ENCODE measurements at regions not wholly inside any gene's neighbourhood (a gene's known extent, or its start where the extent isn't known, plus 50 kb on each side); places are given as distances from the start of the nearest gene placed in this dataset.

- DNase-seq (ENCODE audit: low read depth) = no peak
Observed at GRCh38 chr2:180146114-180146513, 139.0 kb upstream of the CWC22 start.

- DNase-seq (ENCODE audit: low read depth) = no peak
Observed at GRCh38 chr2:180145163-180145562, 138.1 kb upstream of the CWC22 start.

GRCh38 chr2:180144338-180144813, 137.3 kb upstream of the CWC22 start:
- DNase-seq (ENCODE audit: low read depth) = no peak

GRCh38 chr2:180143633-180144337, 136.7 kb upstream of the CWC22 start:
- no peak for DNase-seq (ENCODE audit: low read depth)

GRCh38 chr2:180141600-180141999, 134.5 kb upstream of the CWC22 start:
- no peak for DNase-seq (ENCODE audit: low read depth)

GRCh38 chr2:180133736-180134135, 126.6 kb upstream of the CWC22 start:
- no peak for DNase-seq (ENCODE audit: low read depth)

GRCh38 chr2:180130403-180130802, 123.3 kb upstream of the CWC22 start:
- peak; percentile 56 for DNase-seq (ENCODE audit: low read depth)

GRCh38 chr2:180128861-180129260, 121.8 kb upstream of the CWC22 start:
- DNase-seq (ENCODE audit: low read depth) = no peak

- peak; percentile 92 for DNase-seq (ENCODE audit: low read depth)
Observed at GRCh38 chr2:180125245-180125962, 118.3 kb upstream of the CWC22 start.

GRCh38 chr2:180124273-180125139, 117.4 kb upstream of the CWC22 start:
- peak; percentile 65 for DNase-seq (ENCODE audit: low read depth)

GRCh38 chr2:180122874-180123273, 115.8 kb upstream of the CWC22 start:
- peak; percentile 61 for DNase-seq (ENCODE audit: low read depth)

GRCh38 chr2:180115675-180116074, 108.6 kb upstream of the CWC22 start:
- DNase-seq (ENCODE audit: low read depth) = peak; percentile 42

- DNase-seq (ENCODE audit: low read depth) = no peak
Observed at GRCh38 chr2:180115269-180115668, 108.2 kb upstream of the CWC22 start.

- DNase-seq (ENCODE audit: low read depth) = no peak
Observed at GRCh38 chr2:180111901-180112300, 104.8 kb upstream of the CWC22 start.

GRCh38 chr2:180110469-180110868, 103.4 kb upstream of the CWC22 start:
- DNase-seq (ENCODE audit: low read depth) = no peak

GRCh38 chr2:180101846-180102245, 94.7 kb upstream of the CWC22 start:
- DNase-seq (ENCODE audit: low read depth) = no peak

GRCh38 chr2:180099308-180099707, 92.2 kb upstream of the CWC22 start:
- no peak for DNase-seq (ENCODE audit: low read depth)

- DNase-seq (ENCODE audit: low read depth) = no peak
Observed at GRCh38 chr2:180085144-180085543, 78.0 kb upstream of the CWC22 start.

GRCh38 chr2:180077295-180077906, 70.3 kb upstream of the CWC22 start:
- DNase-seq (ENCODE audit: low read depth) = peak; percentile 22

GRCh38 chr2:180075870-180076269, 68.8 kb upstream of the CWC22 start:
- no peak for DNase-seq (ENCODE audit: low read depth)

GRCh38 chr2:180071797-180072196, 64.7 kb upstream of the CWC22 start:
- DNase-seq (ENCODE audit: low read depth) = no peak

Measured in M059J (cell line).